Esophagus squamous epithelium (tissue), 4 donors: ENCODE measurements at regions not wholly inside any gene's neighbourhood (a gene's known extent, or its start where the extent isn't known, plus 50 kb on each side); places are given as distances from the start of the nearest gene placed in this dataset.

Source experiments
- CTCF ChIP-seq, 6 experiments: fragments of 450-650 bp in 4 of 6; fragments of 200-600 bp in 2 of 6; sonication (generic) in 2 of 6; IDR thresholded peaks; one replicate each; pipeline ENCODE4 v1.5.1; 2016 to 2019; ENCODE audit warnings: antibody characterized with exemption in 6 of 6, mild to moderate bottlenecking in 4 of 6, moderate library complexity in 4 of 6
- POLR2A ChIP-seq, 4 donors: fragments of 450-650 bp; IDR thresholded peaks; one replicate each; pipeline ENCODE4 v1.6.1; 2017; ENCODE audit warnings: antibody characterized with exemption in 4 of 4, mild to moderate bottlenecking in 4 of 4, moderate library complexity in 3 of 4

- TF ChIP-seq CTCF (IDR thresholded peaks at IDR 0.05) (no peak), POLR2A (IDR thresholded peaks at IDR 0.05) (no peak)
These were observed 156.8 kb upstream of the SOX1 start for GRCh38 chr13:111909971-111910671.
